ENCODE measurements at regions not wholly inside any gene's neighbourhood (a gene's known extent, or its start where the extent isn't known, plus 50 kb on each side); places are given as distances from the start of the nearest gene placed in this dataset.

- no peak for TF ChIP-seq CTCF (IDR thresholded peaks at IDR 0.05; ENCODE audit: borderline replicate concordance, extremely low read depth, low read length, poor library complexity, severe bottlenecking)
- TF ChIP-seq EZH2 (IDR thresholded peaks at IDR 0.05; ENCODE audit: borderline replicate concordance, low read depth, low read length, severe bottlenecking), result no peak
Observed at GRCh38 chr5:61228691-61229280, 66.5 kb upstream of the SMIM15 start.

All from DND-41 (cell line).